SK-N-SH (cell line): ENCODE measurements at regions not wholly inside any gene's neighbourhood (a gene's known extent, or its start where the extent isn't known, plus 50 kb on each side); places are given as distances from the start of the nearest gene placed in this dataset.
A peak's percentile ranks its signal among the peaks of the same experiment; 100 is the strongest.

Experiments used
- CTCF ChIA-PET: fragments of 300-600, 350-600 bp; formaldehyde crosslinking; extraction: SDS; loops from one replicate; lab custom pipeline; 2021; lab: Yijun Ruan, JAX
- POLR2A ChIA-PET: fragments of 350-600 bp; sonication (Branson Sonifier 250); formaldehyde crosslinking; extraction: SDS; loops from one replicate; lab custom pipeline; 2020; ENCODE audit warnings: antibody characterized with exemption, inconsistent platforms; lab: Yijun Ruan, JAX
- DNase-seq: peaks from one replicate; pipeline ENCODE4 v3.0.0; 2012
- H2AFZ ChIP-seq: fragments of 200-600 bp; sonication (generic); 2 replicates; pipeline ENCODE4 v1.8.1; 2016; ENCODE audit warnings: antibody characterized with exemption, mild to moderate bottlenecking, low read depth
- H3F3A ChIP-seq: fragments of 200-600 bp; sonication (generic); replicated peaks from 2 replicates; pipeline ENCODE3; 2016; ENCODE audit warnings: antibody characterized with exemption, mild to moderate bottlenecking; ENCODE audit not compliant: insufficient read depth
- H3K27ac ChIP-seq, 2 experiments: fragments of 200-500 bp in 1 of 2; fragments of 200-600 bp in 1 of 2; sonication (Bioruptor generic) in 1 of 2; sonication (generic), shearing (Covaris generic) in 1 of 2; 2 replicates each; pipeline versions ENCODE4 v1.5.1 to v1.6.1; 2014 to 2016; ENCODE audit warnings: low read depth in 2 of 2, inconsistent platforms in 1 of 2, low read length in 1 of 2, mild to moderate bottlenecking in 1 of 2, mixed read lengths in 1 of 2
- H3K27me3 ChIP-seq: fragments of 200-600 bp; sonication (generic), shearing (Covaris generic); 2 replicates; pipeline ENCODE4 v1.6.1; 2016; ENCODE audit warnings: mixed run types; ENCODE audit not compliant: insufficient read depth
- H3K36me3 ChIP-seq, 2 experiments: fragments of 200-500 bp in 1 of 2; fragments of 200-600 bp in 1 of 2; sonication (Bioruptor generic) in 1 of 2; sonication (generic) in 1 of 2; replicated peaks in 1 of 2; 2 replicates each; pipeline versions ENCODE3 to v1.5.1; 2014 to 2016; ENCODE audit warnings: low read length in 1 of 2, mild to moderate bottlenecking in 1 of 2; ENCODE audit not compliant: insufficient read depth in 2 of 2, control insufficient read depth in 1 of 2
- H3K4me1 ChIP-seq, 2 experiments: fragments of 200-500 bp in 1 of 2; fragments of 200-600 bp in 1 of 2; sonication (Bioruptor generic) in 1 of 2; sonication (generic), shearing (Covaris generic) in 1 of 2; 2 replicates each; pipeline versions ENCODE4 v1.5.1 to v1.6.1; 2014 to 2016; ENCODE audit warnings: low read depth in 1 of 2, low read length in 1 of 2, mixed run types in 1 of 2; ENCODE audit not compliant: insufficient read depth in 2 of 2, control insufficient read depth in 1 of 2
- H3K4me2 ChIP-seq: fragments of 200-600 bp; sonication (generic), shearing (Covaris generic); 2 replicates; pipeline ENCODE4 v1.6.1; 2017; ENCODE audit warnings: mixed run types
- H3K4me3 ChIP-seq, 2 experiments: fragments of 200-500 bp in 1 of 2; fragments of 200-600 bp in 1 of 2; sonication (Bioruptor generic) in 1 of 2; sonication (generic), shearing (Covaris generic) in 1 of 2; 2 replicates each; pipeline versions ENCODE4 v1.5.1 to v1.8.1; 2014 to 2016; ENCODE audit warnings: low read depth in 2 of 2, inconsistent platforms in 1 of 2, low read length in 1 of 2, mild to moderate bottlenecking in 1 of 2, mixed read lengths in 1 of 2, moderate library complexity in 1 of 2
- H3K79me2 ChIP-seq: fragments of 200-600 bp; sonication (generic); 2 replicates; pipeline ENCODE4 v1.8.1; 2017; ENCODE audit warnings: mild to moderate bottlenecking; ENCODE audit not compliant: insufficient read depth
- H3K9ac ChIP-seq: fragments of 200-600 bp; sonication (generic); 2 replicates; pipeline ENCODE4 v1.6.1; 2017; ENCODE audit warnings: mixed run types
- H3K9me2 ChIP-seq: fragments of 200-600 bp; sonication (generic); 2 replicates; pipeline ENCODE4 v1.6.1; 2017; ENCODE audit warnings: mixed run types
- H3K9me3 ChIP-seq: fragments of 200-600 bp; sonication (generic); 2 replicates; pipeline ENCODE4 v1.6.1; 2017; ENCODE audit warnings: mixed run types, mild to moderate bottlenecking, moderate library complexity
- H4K20me1 ChIP-seq: fragments of 200-600 bp; sonication (generic); 2 replicates; pipeline ENCODE4 v1.6.1; 2017; ENCODE audit warnings: mild to moderate bottlenecking, mixed run types; ENCODE audit not compliant: insufficient read depth
- CHD2 ChIP-seq: fragments of 150-350 bp; IDR thresholded peaks from 2 replicates; pipeline ENCODE4 v1.6.1; 2018; ENCODE audit warnings: low read length; ENCODE audit not compliant: partially characterized antibody
- ELF1 ChIP-seq: IDR thresholded peaks from 2 replicates; pipeline ENCODE4 v1.4.0; 2012
- EP300 ChIP-seq, 2 experiments: IDR thresholded peaks; 2 replicates each; pipeline versions ENCODE4 v1.4.0 to v1.6.1; 2012; ENCODE audit warnings: borderline replicate concordance in 1 of 2, low read depth in 1 of 2, low read length in 1 of 2
- EZH2phosphoT487 ChIP-seq: fragments of 200-600 bp; sonication (generic); IDR thresholded peaks from 2 replicates; pipeline ENCODE4 v1.6.1; 2017; ENCODE audit warnings: low read depth, mixed run types, mild to moderate bottlenecking, antibody characterized with exemption, moderate library complexity, borderline replicate concordance
- FOSL2 ChIP-seq: IDR thresholded peaks from 2 replicates; pipeline ENCODE4 v1.4.0; 2012; ENCODE audit warnings: low read depth, mild to moderate bottlenecking, moderate library complexity, borderline replicate concordance
- FOXJ3 ChIP-seq: sonication (generic); formaldehyde crosslinking; IDR thresholded peaks from 2 replicates; pipeline ENCODE4 v1.5.1; 2020; ENCODE audit warnings: mild to moderate bottlenecking, missing genetic modification reagents
- GABPA ChIP-seq: IDR thresholded peaks from 2 replicates; pipeline ENCODE4 v1.4.0; 2012; ENCODE audit warnings: low read depth, mild to moderate bottlenecking
- IRF3 ChIP-seq: fragments of 150-350 bp; IDR thresholded peaks from 2 replicates; pipeline ENCODE4 v1.6.1; 2016; ENCODE audit warnings: mild to moderate bottlenecking, low read depth, low read length
- MEF2A ChIP-seq: IDR thresholded peaks from 2 replicates; pipeline ENCODE4 v1.4.0; 2012; ENCODE audit warnings: low read depth, borderline replicate concordance
- MXI1 ChIP-seq: IDR thresholded peaks from 2 replicates; pipeline ENCODE4 v1.6.1; 2012; ENCODE audit warnings: mild to moderate bottlenecking, low read depth, low read length, improper control_type of control experiment
- NFIC ChIP-seq: IDR thresholded peaks from 2 replicates; pipeline ENCODE4 v1.4.0; 2012; ENCODE audit warnings: borderline replicate concordance
- NRF1 ChIP-seq: IDR thresholded peaks from 2 replicates; pipeline ENCODE4 v1.6.1; 2012; ENCODE audit warnings: low read depth, mild to moderate bottlenecking, low read length
- PBX3 ChIP-seq: IDR thresholded peaks from 2 replicates; pipeline ENCODE4; 2012
- RCOR1 ChIP-seq: fragments of 150-350 bp; IDR thresholded peaks from 2 replicates; pipeline ENCODE4 v1.6.1; 2017; ENCODE audit warnings: antibody characterized with exemption, low read length
- RFX5 ChIP-seq: IDR thresholded peaks from 2 replicates; pipeline ENCODE4 v1.6.1; 2012; ENCODE audit warnings: mild to moderate bottlenecking, improper control_type of control experiment, low read length
- RXRA ChIP-seq: IDR thresholded peaks from 2 replicates; pipeline ENCODE4 v1.4.0; 2012; ENCODE audit warnings: low read depth, mild to moderate bottlenecking, borderline replicate concordance
- SIN3A ChIP-seq: IDR thresholded peaks from 2 replicates; pipeline ENCODE4 v1.6.1; 2012; ENCODE audit warnings: low read depth, mild to moderate bottlenecking, low read length, moderate library complexity, borderline replicate concordance
- SMC3 ChIP-seq: IDR thresholded peaks from 2 replicates; pipeline ENCODE4 v1.6.1; 2012; ENCODE audit warnings: low read depth, low read length, improper control_type of control experiment
- TCF12 ChIP-seq: IDR thresholded peaks from 2 replicates; pipeline ENCODE4 v1.4.0; 2012
- YY1 ChIP-seq: IDR thresholded peaks from 2 replicates; pipeline ENCODE4 v1.4.0; 2012; ENCODE audit warnings: low read depth, mild to moderate bottlenecking
- WGBS: methylation state at CpG from one replicate; pipeline ENCODE4 v1.1.6; 2017; ENCODE audit warnings: low lambda C conversion rate; 5-methylcytosine and 5-hydroxymethylcytosine counted together
- TF ChIP-seq, protein P1 (sequence below): IDR thresholded peaks from 2 replicates; pipeline ENCODE4 v1.4.0; 2012; ENCODE audit warnings: low read depth
- TF ChIP-seq, protein P2 (sequence below): IDR thresholded peaks from 2 replicates; pipeline ENCODE4 v1.4.0; 2012; ENCODE audit warnings: low read depth, borderline replicate concordance

- POLR2A ChIA-PET: no interaction called here
- H3K4me1 ChIP-seq: peaks cover 0 to 27% of the 10 kb centered on the region in 2 experiments; a peak in 3 of 4 replicates
- no peaks in the 10 kb centered on the region for H4K20me1 ChIP-seq
- no peaks in the 10 kb centered on the region for H3K27me3 ChIP-seq
- H3K4me3 ChIP-seq: no peak overlapping the region
- H3K79me2 ChIP-seq: no peaks in the 10 kb centered on the region
- 48% methylated on average over 1 of the region's 1 CpG for WGBS
- H3K9ac ChIP-seq: peak overlapping the region; percentile 11; the same call in 1 of the 2 replicates
- no peak overlapping the region for H2AFZ ChIP-seq
- H3K9me3 ChIP-seq: peaks cover 3% of the 10 kb centered on the region; the same call in 1 of the 2 replicates
- peaks cover 0 to 2% of the 10 kb centered on the region in 2 experiments for H3K36me3 ChIP-seq
- no peaks in the 10 kb centered on the region for H3K9me2 ChIP-seq
- peaks cover 33% of the 10 kb centered on the region for H3F3A ChIP-seq
- no peak for DNase-seq
- H3K4me2 ChIP-seq: 0 out of 2 replicates have a peak overlapping the region, but pooled peaks have one; percentile 3
- TF ChIP-seq PBX3: 0 out of 2 replicates have a peak, but pooled peaks have one; percentile 7
- no peak for TF ChIP-seq CHD2
- TF ChIP-seq MEF2A: no peak
- peak; percentile 43; the same call in 1 of the 2 replicates for TF ChIP-seq TCF12
- TF ChIP-seq ELF1: no peak
- TF ChIP-seq YY1: no peak
- TF ChIP-seq, all 33 proteins: peak for 2
- CTCF ChIA-PET: no interaction called here
- peak overlapping the region in 1 of 2 experiments; percentile 77; a peak in 2 of 4 replicates for H3K27ac ChIP-seq
Observed at GRCh38 chr12:105453316-105453715, 122.8 kb downstream of the C12orf75 start.

GRCh38 chr12:105454688-105455087, 124.2 kb downstream of the C12orf75 start:
- H2AFZ ChIP-seq: no peak overlapping the region
- no peaks in the 10 kb centered on the region for H3K9me2 ChIP-seq
- H3K4me3 ChIP-seq: no peak overlapping the region
- H3K4me1 ChIP-seq: peaks cover 0 to 27% of the 10 kb centered on the region in 2 experiments; a peak in 3 of 4 replicates
- H3K9ac ChIP-seq: no peak overlapping the region
- TF ChIP-seq, protein P1, sequence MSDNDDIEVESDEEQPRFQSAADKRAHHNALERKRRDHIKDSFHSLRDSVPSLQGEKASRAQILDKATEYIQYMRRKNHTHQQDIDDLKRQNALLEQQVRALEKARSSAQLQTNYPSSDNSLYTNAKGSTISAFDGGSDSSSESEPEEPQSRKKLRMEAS: no peak
- TF ChIP-seq RCOR1 (no peak), EZH2phosphoT487 (no peak), GABPA (no peak), FOSL2 (no peak), RFX5 (no peak), EP300 (IDR thresholded peaks at IDR 0.05; ENCODE audit: borderline replicate concordance in 1 of 2, low read depth in 1 of 2, low read length in 1 of 2) (no peak), NFIC (no peak), NRF1 (no peak), MXI1 (no peak), TCF12 (no peak), SMC3 (no peak), CHD2 (no peak), SIN3A (no peak), IRF3 (no peak), ELF1 (no peak), RXRA (no peak), FOXJ3 (CRISPR knock-in tag) (no peak)
- TF ChIP-seq, protein P2, sequence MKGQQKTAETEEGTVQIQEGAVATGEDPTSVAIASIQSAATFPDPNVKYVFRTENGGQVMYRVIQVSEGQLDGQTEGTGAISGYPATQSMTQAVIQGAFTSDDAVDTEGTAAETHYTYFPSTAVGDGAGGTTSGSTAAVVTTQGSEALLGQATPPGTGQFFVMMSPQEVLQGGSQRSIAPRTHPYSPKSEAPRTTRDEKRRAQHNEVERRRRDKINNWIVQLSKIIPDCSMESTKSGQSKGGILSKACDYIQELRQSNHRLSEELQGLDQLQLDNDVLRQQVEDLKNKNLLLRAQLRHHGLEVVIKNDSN: no peak
- TF ChIP-seq, all 33 proteins: peak for 0
- WGBS: 66% methylated on average over 4 of the region's 4 CpGs
- ChIA-PET POLR2A (no interaction called here), CTCF (interaction anchor here (1.3 kb wide), 1 partner anchor 34 kb away, joined by 4 read pairs; no protein-coding TSS in a partner anchor)
- Histone ChIP-seq H3F3A (peaks cover 33% of the 10 kb centered on the region), H3K79me2 (no peaks in the 10 kb centered on the region), H3K27me3 (no peaks in the 10 kb centered on the region), H4K20me1 (no peaks in the 10 kb centered on the region), H3K9me3 (peaks cover 9% of the 10 kb centered on the region; the same call in 1 of the 2 replicates), H3K27ac (no peak overlapping the region), H3K36me3 (peaks cover 0 to 8% of the 10 kb centered on the region in 2 experiments), H3K4me2 (no peak overlapping the region)
- DNase-seq: no peak
